ENCODE measurements at regions not wholly inside any gene's neighbourhood (a gene's known extent, or its start where the extent isn't known, plus 50 kb on each side); places are given as distances from the start of the nearest gene placed in this dataset.

GRCh38 chr2:67260343-67261277, 136.5 kb upstream of the ETAA1 start:
- TF ChIP-seq POLR2AphosphoS5 (IDR thresholded peaks at IDR 0.05; ENCODE audit: low read depth) (no peak), CTCF (IDR thresholded peaks at IDR 0.05; ENCODE audit: insufficient read depth, low read length) (no peak), GABPA (IDR thresholded peaks at IDR 0.05; ENCODE audit: low read depth) (no peak)
